GM21619 (cell line): ENCODE measurements at regions not wholly inside any gene's neighbourhood (a gene's known extent, or its start where the extent isn't known, plus 50 kb on each side); places are given as distances from the start of the nearest gene placed in this dataset.
"Not testable (repeated sequence)": the region's sequence is repeated elsewhere in the genome, so short reads cannot be mapped to it uniquely, and the experiment has no call there.

Experiments used
- ATAC-seq: cut with Tn5 transposase; IDR thresholded peaks from one replicate; pipeline ENCODE4 v1.9.1; 2021; ENCODE audit not compliant: unreplicated experiment

DNA sequence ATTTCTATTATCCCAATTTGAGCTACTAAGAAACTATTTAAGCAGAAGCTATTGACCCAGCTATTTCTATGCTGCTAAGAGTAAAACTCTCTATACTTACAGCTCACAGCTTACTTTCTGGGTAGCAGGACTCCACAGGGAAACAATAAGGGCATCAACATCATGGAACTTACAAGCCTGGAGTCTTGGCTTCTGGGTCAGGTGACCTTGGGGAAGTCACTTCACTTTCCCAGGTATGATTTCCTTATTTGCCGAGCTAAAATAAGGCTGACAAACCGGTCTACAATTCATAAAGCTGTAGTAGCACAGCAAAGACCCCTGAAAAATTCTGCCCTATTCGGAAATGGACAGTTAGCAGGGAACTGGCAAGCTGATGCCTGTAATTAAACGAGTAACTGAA is 278.3 kb upstream of the NR2F2 start:
- no peak for ATAC-seq

DNA sequence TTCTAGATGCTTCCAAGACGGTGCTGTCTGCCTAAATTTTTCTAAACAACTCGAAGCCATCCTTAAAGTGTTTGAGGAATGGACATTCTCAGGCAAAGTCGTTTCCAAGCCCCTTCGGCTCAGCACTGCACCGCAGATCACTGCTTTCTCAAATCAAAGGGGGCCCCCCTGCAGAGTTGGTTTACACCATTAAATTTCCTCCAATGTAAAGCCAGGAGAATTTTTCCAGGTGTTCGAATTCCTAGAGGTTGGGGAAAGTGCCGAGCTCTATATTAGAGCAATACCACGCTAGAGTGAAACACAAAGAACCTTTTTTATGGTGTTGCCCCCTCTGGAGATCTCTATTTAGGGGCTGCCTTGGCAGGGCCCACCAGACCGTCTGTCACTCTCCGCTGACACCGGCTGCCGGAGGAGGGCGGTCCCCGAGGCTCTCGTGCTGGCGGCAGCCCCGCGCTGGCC is 277.9 kb upstream of the NR2F2 start:
- no peak for ATAC-seq

DNA sequence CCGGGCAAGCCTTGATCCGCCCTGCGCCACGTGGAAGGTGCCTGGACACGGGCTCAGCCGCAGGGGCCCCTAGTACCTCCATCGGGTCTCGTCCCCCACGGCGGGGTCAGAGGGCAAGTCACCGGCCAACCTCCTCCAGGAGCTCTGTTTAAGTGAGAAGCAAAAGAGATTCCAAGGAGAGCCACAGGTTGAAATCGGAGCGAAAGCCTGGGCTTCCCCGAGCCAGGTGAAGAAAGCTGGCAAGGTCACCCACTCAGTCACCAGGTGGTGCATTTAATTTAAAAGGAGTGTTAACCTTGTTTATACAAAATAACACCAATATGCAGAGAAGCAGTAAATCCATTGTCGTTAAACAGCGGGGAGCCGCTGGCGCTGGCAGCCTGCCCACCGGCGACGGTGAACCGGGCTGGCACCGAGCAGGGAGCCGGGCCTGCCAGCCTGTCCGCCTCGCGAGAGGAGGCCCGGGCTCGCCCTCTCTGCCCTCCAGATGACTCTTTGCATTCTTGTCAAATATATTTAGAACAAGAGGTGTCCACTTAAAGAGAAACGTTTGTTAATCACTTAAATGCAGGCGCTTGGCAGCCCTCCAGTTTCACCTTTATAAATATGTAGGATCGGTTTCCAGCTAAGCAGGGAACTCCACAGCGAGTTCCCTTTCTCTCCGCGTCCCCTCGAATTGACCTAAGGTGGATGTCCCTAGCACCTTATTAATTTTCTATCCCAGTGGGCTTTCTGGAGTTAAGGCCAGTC is 277.3 kb upstream of the NR2F2 start:
- no peak for ATAC-seq

GRCh38 chr15:96053781-96054428 is 276.6 kb upstream of the NR2F2 start:
- ATAC-seq = no peak

DNA sequence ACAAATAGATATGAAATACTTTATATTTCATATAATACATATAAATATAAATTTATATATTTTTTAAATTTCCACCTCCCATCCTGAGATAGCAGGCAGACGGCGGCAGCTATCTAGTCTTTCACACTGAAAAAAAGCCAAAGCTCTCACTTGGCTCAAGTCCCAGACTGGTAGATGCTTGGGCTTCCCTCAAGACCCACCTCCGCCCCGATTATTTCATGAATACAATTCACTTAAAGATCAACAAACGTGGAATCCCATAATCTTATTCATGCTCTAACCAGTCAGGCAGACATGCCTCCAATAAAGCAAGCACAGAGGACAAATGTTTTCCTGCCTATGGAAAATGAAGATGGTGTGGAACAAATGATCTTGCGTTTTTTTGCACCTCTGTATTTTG is 275.9 kb upstream of the NR2F2 start:
- no peak for ATAC-seq

- ATAC-seq = peak; percentile 91
Measured at GRCh38 chr15:96058103-96058851, 272.2 kb upstream of the NR2F2 start.

- not testable (repeated sequence) for ATAC-seq
Measured at GRCh38 chr15:96058852-96059103, 271.7 kb upstream of the NR2F2 start.

GRCh38 chr15:96060591-96060990 is 269.9 kb upstream of the NR2F2 start:
- not testable (repeated sequence) for ATAC-seq

DNA sequence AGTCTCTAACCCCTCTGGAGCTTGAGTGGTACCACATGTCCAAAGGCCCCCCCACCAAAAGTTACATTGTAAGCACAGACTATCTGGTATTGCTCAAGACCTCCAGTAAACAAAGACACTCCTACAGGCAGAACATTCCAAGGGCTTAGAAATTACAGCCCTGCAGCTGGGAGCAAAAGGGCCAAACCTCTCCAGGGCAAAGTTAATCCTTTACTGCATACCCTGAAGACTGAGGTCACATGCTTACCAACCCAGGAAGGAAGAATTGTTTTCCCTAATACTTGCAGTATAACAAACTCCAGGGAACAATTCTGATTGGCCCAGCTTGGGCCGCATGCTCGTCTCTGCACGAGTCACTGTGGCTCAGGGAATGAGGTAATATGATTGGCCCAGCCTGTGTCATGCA is 266.1 kb upstream of the NR2F2 start:
- ATAC-seq = no peak

GRCh38 chr15:96066126-96066525 is 264.4 kb upstream of the NR2F2 start:
- no peak for ATAC-seq

- no peak for ATAC-seq
Measured at GRCh38 chr15:96066852-96067495, 263.5 kb upstream of the NR2F2 start.

- ATAC-seq = no peak
Measured at GRCh38 chr15:96067677-96068076, 262.8 kb upstream of the NR2F2 start.

GRCh38 chr15:96068897-96069296 is 261.6 kb upstream of the NR2F2 start:
- ATAC-seq = no peak

DNA sequence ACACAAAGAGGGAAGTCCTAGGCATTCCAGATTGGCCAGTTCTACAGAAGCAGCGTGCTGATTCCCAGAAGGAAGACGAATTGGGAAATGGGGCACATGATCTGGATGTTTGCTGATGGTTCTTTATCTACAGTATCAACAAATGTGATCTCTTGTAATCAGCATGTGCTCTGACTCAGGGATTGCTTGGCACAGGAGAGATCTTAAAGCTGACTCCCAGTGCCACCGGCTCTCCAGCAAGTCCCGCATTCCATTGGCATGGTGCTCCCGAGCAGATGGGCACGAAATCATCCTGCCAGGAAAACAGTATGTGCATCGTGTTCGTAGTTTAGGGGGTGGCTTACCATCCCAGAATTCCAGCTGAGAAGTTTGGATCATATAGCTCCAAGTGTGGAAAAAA is 259.9 kb upstream of the NR2F2 start:
- ATAC-seq = no peak

DNA sequence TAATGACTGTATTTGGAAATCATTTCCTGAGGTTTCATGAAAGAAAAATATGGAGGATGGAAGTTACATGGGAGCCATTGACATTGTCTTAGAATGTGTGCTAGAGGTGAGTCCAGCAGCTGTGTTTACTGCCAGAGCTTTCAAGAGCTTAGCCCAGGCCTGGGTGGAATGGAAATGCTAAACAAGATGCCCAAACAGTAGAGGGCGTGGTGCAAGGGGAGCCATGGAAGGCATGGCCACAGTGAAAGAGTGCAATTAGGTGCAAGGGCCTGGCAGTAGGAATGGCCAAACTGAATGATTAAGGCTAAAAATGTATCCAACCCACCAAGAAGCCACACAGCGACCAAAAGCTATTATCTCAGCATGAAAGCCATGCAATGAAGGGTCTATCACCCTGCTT is 257.7 kb upstream of the NR2F2 start:
- no peak for ATAC-seq

GRCh38 chr15:96073908-96074307 is 256.6 kb upstream of the NR2F2 start:
- ATAC-seq = no peak

GRCh38 chr15:96075895-96076294 is 254.6 kb upstream of the NR2F2 start:
- ATAC-seq = no peak

DNA sequence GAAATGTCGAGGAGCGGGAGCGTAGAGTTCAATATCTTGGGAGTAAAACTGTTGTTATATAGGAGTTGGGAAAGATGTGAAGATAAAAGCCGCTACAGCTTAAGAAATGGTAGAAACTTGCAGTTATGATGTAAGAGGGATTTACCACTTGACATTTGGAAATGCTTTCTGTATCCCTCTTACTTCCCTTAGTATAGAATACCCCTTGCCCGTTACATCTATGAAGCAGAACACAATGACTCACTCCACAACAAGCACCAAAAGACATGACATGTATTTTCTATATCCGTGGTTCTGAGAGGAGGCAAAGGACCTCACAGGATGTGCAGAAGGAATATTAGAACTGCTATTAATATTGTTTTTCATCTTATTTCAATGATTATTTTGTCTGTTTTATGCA is 254.2 kb upstream of the NR2F2 start:
- ATAC-seq = no peak

DNA sequence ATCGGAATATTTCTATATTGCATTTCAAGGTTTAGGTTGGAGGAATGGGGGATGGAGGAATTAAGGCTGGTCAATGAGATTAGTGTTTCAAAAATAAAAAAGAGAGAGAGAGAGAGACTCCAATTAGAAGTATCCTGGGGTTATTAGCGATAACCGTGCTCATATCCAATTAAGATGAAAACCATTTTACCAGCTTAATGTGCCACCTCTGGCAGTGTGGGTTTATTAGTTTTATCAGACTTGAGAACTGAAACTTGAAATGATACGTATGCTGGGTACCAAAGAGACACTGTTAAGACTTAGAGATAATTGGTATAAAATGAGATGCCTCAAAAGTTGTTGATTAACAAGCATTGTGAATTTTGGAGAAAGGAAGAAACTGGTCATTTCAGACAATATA is 251.5 kb upstream of the NR2F2 start:
- no peak for ATAC-seq

DNA sequence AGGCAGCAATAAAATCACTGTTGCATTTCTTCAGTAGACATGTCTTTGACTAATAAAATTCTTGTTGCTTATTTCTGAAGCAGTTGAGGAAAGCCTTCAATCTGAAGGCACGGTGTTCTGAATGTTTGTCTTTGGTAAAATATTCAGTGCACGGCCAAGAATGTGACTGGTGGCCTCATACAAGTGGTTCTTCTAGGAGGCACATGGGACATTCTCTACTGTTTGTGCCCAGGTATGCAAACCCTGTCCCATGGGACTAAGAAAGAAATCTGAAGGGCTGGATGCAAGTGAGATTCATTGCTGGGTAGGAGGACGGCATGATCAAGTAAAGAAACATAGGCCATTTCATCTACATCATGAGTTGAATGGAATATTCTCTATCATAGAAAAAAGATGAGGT is 250.6 kb upstream of the NR2F2 start:
- no peak for ATAC-seq

- ATAC-seq = no peak
Measured at GRCh38 chr15:96086164-96086563, 244.3 kb upstream of the NR2F2 start.
